K562 (cell line): ENCODE measurements at regions not wholly inside any gene's neighbourhood (a gene's known extent, or its start where the extent isn't known, plus 50 kb on each side); places are given as distances from the start of the nearest gene placed in this dataset.

Experiments used
- ATAC-seq: fragments of 200-7000 bp; cut with Tn5 transposase; 3 replicates; pipeline ENCODE4 v1.9.1; 2020; ENCODE audit warnings: moderate library complexity
- BruUV-seq: library from RNA; stranded (reverse); fragments of 400-500 nt; replicated peaks from 2 replicates; lab custom pipeline; 2021; lab: Mats Ljungman, UMichigan
- CTCF ChIA-PET: fragments of 300-600 bp; formaldehyde crosslinking; extraction: SDS; loops from one replicate; lab custom pipeline; 2021; ENCODE audit warnings: low intra/inter-chr PET ratio; lab: Yijun Ruan, JAX
- POLR2A ChIA-PET: fragments of 300-600, 350-650 bp; sonication (Branson Sonifier 250); formaldehyde crosslinking; extraction: SDS; loops from one replicate; lab custom pipeline; 2021; ENCODE audit warnings: antibody characterized with exemption, inconsistent platforms; lab: Yijun Ruan, JAX
- DNase-seq, 4 experiments: peaks; one replicate each; pipeline versions ENCODE4 v3.0.0 to v3.0.0-alpha.2; 2011 to 2018; ENCODE audit warnings: low spot score in 3 of 4, mixed read lengths in 3 of 4; ENCODE audit errors: extremely low read depth in 1 of 4
- FAIRE-seq: peaks from 2 replicates; lab custom pipeline; 2011; peaks lifted over from hg19 to GRCh38; lab: Jason Lieb, UNC
- H2AFZ ChIP-seq: 2 replicates; pipeline ENCODE4 v1.6.0; 2011; ENCODE audit warnings: low read depth, low read length, control low read depth, inconsistent platforms
- H3K27ac ChIP-seq: fragments of 200-600 bp; 3 replicates; pipeline ENCODE4 v1.8.0; 2011; ENCODE audit warnings: low read depth, mild to moderate bottlenecking, control low read depth, inconsistent platforms, low read length, moderate library complexity, mixed read lengths; ENCODE audit errors: extremely low read depth
- H3K27me3 ChIP-seq, 2 experiments: fragments of 300-600 bp in 1 of 2; 2 replicates in 1 of 2; 3 replicates in 1 of 2; pipeline versions ENCODE4 v1.6.0 to v1.8.0; 2011; ENCODE audit warnings: inconsistent platforms in 2 of 2, low read length in 2 of 2, mild to moderate bottlenecking in 1 of 2, mixed read lengths in 1 of 2, moderate library complexity in 1 of 2; ENCODE audit not compliant: control insufficient read depth in 2 of 2, insufficient read depth in 2 of 2
- H3K36me3 ChIP-seq: fragments of 300-600 bp; 3 replicates; pipeline ENCODE4 v1.8.0; 2011; ENCODE audit warnings: mild to moderate bottlenecking, low read length, inconsistent platforms; ENCODE audit not compliant: control insufficient read depth, insufficient read depth
- H3K4me1 ChIP-seq, 2 experiments: fragments of 200-600 bp in 1 of 2; replicated peaks in 1 of 2; 2 replicates in 1 of 2; 3 replicates in 1 of 2; pipeline versions ENCODE4 v1.5.1 to v1.8.0; 2011; ENCODE audit warnings: inconsistent platforms in 2 of 2, low read length in 2 of 2, mild to moderate bottlenecking in 1 of 2, mixed read lengths in 1 of 2, moderate library complexity in 1 of 2; ENCODE audit not compliant: control insufficient read depth in 2 of 2, insufficient read depth in 2 of 2
- H3K4me2 ChIP-seq: 2 replicates; pipeline ENCODE4 v1.6.1; 2011; ENCODE audit warnings: low read length, control low read depth, inconsistent platforms, mixed read lengths; ENCODE audit not compliant: insufficient read depth
- H3K4me3 ChIP-seq: fragments of 200-600 bp; sonication (generic), shearing (Covaris generic); 2 replicates; pipeline ENCODE4 v1.5.1; 2016; ENCODE audit warnings: control low read depth, inconsistent platforms
- H3K79me2 ChIP-seq: fragments of 200-600 bp; 3 replicates; pipeline ENCODE4 v1.8.0; 2011; ENCODE audit warnings: low read length, inconsistent platforms; ENCODE audit not compliant: control insufficient read depth, insufficient read depth
- H3K9ac ChIP-seq, 2 experiments: 2 replicates each; pipeline versions ENCODE4 v1.6.0 to v1.6.1; 2011; ENCODE audit warnings: low read depth in 2 of 2, low read length in 2 of 2, control low read depth in 1 of 2, inconsistent platforms in 1 of 2, mild to moderate bottlenecking in 1 of 2, mixed read lengths in 1 of 2; ENCODE audit not compliant: insufficient read depth in 1 of 2
- H3K9me1 ChIP-seq: one replicate; pipeline ENCODE4 v1.6.0; 2011; ENCODE audit warnings: inconsistent platforms, mild to moderate bottlenecking, low read length, moderate library complexity; ENCODE audit not compliant: control insufficient read depth, insufficient read depth
- H3K9me3 ChIP-seq: replicated peaks from 2 replicates; pipeline ENCODE4 v1.5.1; 2011; ENCODE audit warnings: low read depth, low read length, inconsistent platforms; ENCODE audit not compliant: control insufficient read depth, insufficient read depth
- H4K20me1 ChIP-seq: replicated peaks from 2 replicates; pipeline ENCODE4 v1.6.1; 2011; ENCODE audit warnings: low read length, inconsistent platforms, mixed read lengths; ENCODE audit not compliant: control insufficient read depth, insufficient read depth
- FOXA1 ChIP-seq: fragments of 450-650 bp; IDR thresholded peaks from 2 replicates; pipeline ENCODE4 v1.6.1; 2016; ENCODE audit warnings: mild to moderate bottlenecking, borderline replicate concordance
- GATAD2B ChIP-seq: fragments of 450-650 bp; IDR thresholded peaks from 2 replicates; pipeline ENCODE4 v1.6.1; 2017; ENCODE audit warnings: mild to moderate bottlenecking, borderline replicate concordance
- MGA ChIP-seq: fragments of 450-650 bp; IDR thresholded peaks from 2 replicates; pipeline ENCODE4 v1.6.1; 2016; ENCODE audit warnings: mild to moderate bottlenecking, moderate library complexity
- POLR2AphosphoS5 ChIP-seq: IDR thresholded peaks from 2 replicates; pipeline ENCODE4 v1.6.1; 2011; ENCODE audit warnings: mild to moderate bottlenecking, low read depth, low read length, moderate library complexity; ENCODE audit not compliant: control insufficient read depth, insufficient read depth
- PRPF4 ChIP-seq: fragments of 200-400 bp; formaldehyde crosslinking; IDR thresholded peaks from one replicate; pipeline ENCODE4 v1.6.1; 2017; ENCODE audit warnings: low read length, low read depth, mild to moderate bottlenecking; ENCODE audit not compliant: insufficient read depth, poor library complexity, severe bottlenecking
- SRSF3 ChIP-seq: fragments of 200-400 bp; formaldehyde crosslinking; IDR thresholded peaks from 2 replicates; pipeline ENCODE4 v1.6.1; 2016; ENCODE audit warnings: mild to moderate bottlenecking, low read length, moderate library complexity; ENCODE audit not compliant: insufficient read depth
- SRSF9 ChIP-seq: fragments of 200-400 bp; formaldehyde crosslinking; IDR thresholded peaks from 2 replicates; pipeline ENCODE4 v1.6.1; 2017; ENCODE audit warnings: low read depth, low read length, borderline replicate concordance
- TCF7 ChIP-seq: sonication (generic); IDR thresholded peaks from 2 replicates; pipeline ENCODE4 v1.6.1; 2016; ENCODE audit warnings: antibody characterized with exemption, borderline replicate concordance
- TEAD1 ChIP-seq, 2 experiments: fragments of 450-650 bp in 1 of 2; sonication (generic) in 1 of 2; formaldehyde crosslinking; IDR thresholded peaks; 2 replicates each; pipeline versions ENCODE4 v1.4.0 to v1.8.0; 2020 to 2022; ENCODE audit warnings: mild to moderate bottlenecking in 2 of 2, missing genetic modification reagents in 1 of 2
- TFAM ChIP-seq: fragments of 250-450 bp; sonication (Bioruptor Pico); conservative IDR thresholded peaks from 2 replicates; pipeline ENCODE4 v1.5.0; 2021; ENCODE audit warnings: mild to moderate bottlenecking, moderate library complexity
- WHSC1 ChIP-seq: IDR thresholded peaks from one replicate; pipeline ENCODE4 v1.6.1; 2012; ENCODE audit warnings: low read length, control low read depth, inconsistent platforms
- ZNF146 ChIP-seq: IDR thresholded peaks from one replicate; pipeline ENCODE4 v1.6.1; 2018; ENCODE audit warnings: missing compliant biosample characterization; ENCODE audit not compliant: unreplicated experiment
- ZNF444 ChIP-seq: fragments of 250-450 bp; sonication (Bioruptor Pico); IDR thresholded peaks from 2 replicates; pipeline ENCODE4 v1.4.0; 2020; ENCODE audit warnings: mild to moderate bottlenecking, moderate library complexity
- ZNF778 ChIP-seq: fragments of 450-650 bp; formaldehyde crosslinking; IDR thresholded peaks from 2 replicates; pipeline ENCODE4 v1.4.0; 2020; ENCODE audit warnings: mild to moderate bottlenecking, moderate library complexity
- WGBS: fragments of 100-300 bp; shearing (Covaris generic); methylation state at CpG from one replicate; pipeline ENCODE4 v1.1.6; 2016; ENCODE audit warnings: low coverage, mixed read lengths; ENCODE audit not compliant: insufficient coverage; ENCODE audit errors: missing lambda C conversion rate; 5-methylcytosine and 5-hydroxymethylcytosine counted together
- in situ Hi-C: fragments of 300-500 bp; cut with MboI; formaldehyde crosslinking; loops from 4 replicates; pipeline ENCODE4 v1.15.0; 2018; ENCODE audit warnings: inconsistent platforms, mixed read lengths
- intact Hi-C: fragments of 100-400 bp; cut with micrococcal nuclease; formaldehyde crosslinking; loops from 2 replicates; pipeline ENCODE4 v1.14.2; 2022

DNA sequence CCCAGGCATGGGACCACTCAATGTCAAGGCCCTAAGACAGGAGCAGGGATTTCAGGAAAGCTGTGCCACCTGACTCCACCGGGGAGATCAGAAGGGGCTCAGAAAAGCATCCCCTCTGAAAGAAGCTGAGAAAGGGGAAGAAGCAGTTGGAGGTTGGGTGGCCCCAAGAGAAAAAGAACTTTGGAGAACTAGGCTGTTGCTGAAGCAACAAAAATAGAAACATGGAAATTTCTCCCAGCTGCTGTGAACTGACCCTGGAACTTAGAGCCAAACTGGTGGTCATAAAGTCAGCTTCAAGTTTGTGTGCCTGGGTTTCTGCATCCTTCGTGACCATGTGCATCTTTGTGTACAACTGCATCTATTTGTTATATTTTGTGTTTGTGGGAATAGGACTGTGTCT, 534.5 kb downstream of the MAFB start:
- H3K4me2 ChIP-seq: no peak overlapping the region
- DNase-seq (no peak), FAIRE-seq (no peak), ATAC-seq (no peak)
- H4K20me1 ChIP-seq: no peaks in the 10 kb centered on the region
- no peaks in the 10 kb centered on the region for H3K27me3 ChIP-seq
- no peaks in the 10 kb centered on the region for H3K9me1 ChIP-seq
- ChIA-PET CTCF (no interaction called here), POLR2A (interaction anchor here (0.6 kb wide), 1 partner anchor 160 kb away, joined by 4 read pairs; no protein-coding TSS in a partner anchor)
- in situ Hi-C loops: no loop called here
- no peak overlapping the region for H2AFZ ChIP-seq
- H3K79me2 ChIP-seq: no peaks in the 10 kb centered on the region
- no peaks in the 10 kb centered on the region for H3K36me3 ChIP-seq
- H3K9me3 ChIP-seq: no peaks in the 10 kb centered on the region
- no TSS peak for BruUV-seq
- 4% methylated on average over 2 of the region's 2 CpGs for WGBS
- no peak overlapping the region for H3K27ac ChIP-seq
- intact Hi-C loops: no loop called here
- H3K9ac ChIP-seq: no peak overlapping the region
- H3K4me3 ChIP-seq: no peak overlapping the region
- no peaks in the 10 kb centered on the region for H3K4me1 ChIP-seq
- TF ChIP-seq TEAD1 (CRISPR knock-in tag; IDR thresholded peaks at IDR 0.05) (no peak), PRPF4 (no peak), POLR2AphosphoS5 (no peak), ZNF444 (CRISPR knock-in tag) (no peak), FOXA1 (no peak), ZNF778 (CRISPR knock-in tag) (no peak), MGA (no peak), ZNF146 (CRISPR knock-in tag) (no peak), WHSC1 (no peak), GATAD2B (no peak), SRSF9 (no peak), TCF7 (no peak), TFAM (CRISPR knock-in tag) (no peak), SRSF3 (no peak)
